BE2C (cell line): ENCODE measurements at regions not wholly inside any gene's neighbourhood (a gene's known extent, or its start where the extent isn't known, plus 50 kb on each side); places are given as distances from the start of the nearest gene placed in this dataset.

Experiments used
- DNase-seq: peaks from one replicate; pipeline ENCODE4 v3.0.0-alpha.2; 2020
- H3K27me3 ChIP-seq: fragments of 250-450 bp; sonication (Bioruptor Pico); 2 replicates; pipeline ENCODE4 v1.5.1; 2020; ENCODE audit warnings: mild to moderate bottlenecking
- H3K36me3 ChIP-seq: fragments of 250-450 bp; sonication (Bioruptor Pico); 2 replicates; pipeline ENCODE4 v1.5.1; 2020; ENCODE audit warnings: mild to moderate bottlenecking
- H3K4me1 ChIP-seq: fragments of 250-450 bp; sonication (Bioruptor Pico); 2 replicates; pipeline ENCODE4 v1.5.1; 2020
- H3K4me3 ChIP-seq: 2 replicates; pipeline ENCODE4 v1.5.1; 2011; ENCODE audit warnings: low read depth, low read length
- H3K9me3 ChIP-seq: fragments of 250-450 bp; sonication (Bioruptor Pico); 2 replicates; pipeline ENCODE4 v1.5.1; 2020
- TF ChIP-seq, protein P1 (sequence below): IDR thresholded peaks from 2 replicates; pipeline ENCODE4 v1.5.1; 2012; ENCODE audit warnings: mild to moderate bottlenecking, low read depth, low read length

- no peak for DNase-seq
- no peaks in the 10 kb centered on the region for H3K9me3 ChIP-seq
- no peak overlapping the region for H3K4me3 ChIP-seq
- H3K4me1 ChIP-seq: no peaks in the 10 kb centered on the region
- H3K36me3 ChIP-seq: no peaks in the 10 kb centered on the region
- H3K27me3 ChIP-seq: no peaks in the 10 kb centered on the region
- TF ChIP-seq, protein P1, sequence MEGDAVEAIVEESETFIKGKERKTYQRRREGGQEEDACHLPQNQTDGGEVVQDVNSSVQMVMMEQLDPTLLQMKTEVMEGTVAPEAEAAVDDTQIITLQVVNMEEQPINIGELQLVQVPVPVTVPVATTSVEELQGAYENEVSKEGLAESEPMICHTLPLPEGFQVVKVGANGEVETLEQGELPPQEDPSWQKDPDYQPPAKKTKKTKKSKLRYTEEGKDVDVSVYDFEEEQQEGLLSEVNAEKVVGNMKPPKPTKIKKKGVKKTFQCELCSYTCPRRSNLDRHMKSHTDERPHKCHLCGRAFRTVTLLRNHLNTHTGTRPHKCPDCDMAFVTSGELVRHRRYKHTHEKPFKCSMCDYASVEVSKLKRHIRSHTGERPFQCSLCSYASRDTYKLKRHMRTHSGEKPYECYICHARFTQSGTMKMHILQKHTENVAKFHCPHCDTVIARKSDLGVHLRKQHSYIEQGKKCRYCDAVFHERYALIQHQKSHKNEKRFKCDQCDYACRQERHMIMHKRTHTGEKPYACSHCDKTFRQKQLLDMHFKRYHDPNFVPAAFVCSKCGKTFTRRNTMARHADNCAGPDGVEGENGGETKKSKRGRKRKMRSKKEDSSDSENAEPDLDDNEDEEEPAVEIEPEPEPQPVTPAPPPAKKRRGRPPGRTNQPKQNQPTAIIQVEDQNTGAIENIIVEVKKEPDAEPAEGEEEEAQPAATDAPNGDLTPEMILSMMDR: no peak
These were observed 213.3 kb upstream of the ADGRL2 start for GRCh38 chr1:81587426-81587825.

- H3K4me3 ChIP-seq: no peak overlapping the region
- TF ChIP-seq, protein P1: no peak
- H3K36me3 ChIP-seq: no peaks in the 10 kb centered on the region
- DNase-seq: no peak
- no peaks in the 10 kb centered on the region for H3K9me3 ChIP-seq
- H3K4me1 ChIP-seq: no peaks in the 10 kb centered on the region
- H3K27me3 ChIP-seq: no peaks in the 10 kb centered on the region
These were observed 215.4 kb upstream of the ADGRL2 start for GRCh38 chr1:81585371-81585770.

GRCh38 chr1:81584398-81584797, 216.3 kb upstream of the ADGRL2 start:
- no peak for DNase-seq
- H3K4me3 ChIP-seq: no peak overlapping the region
- TF ChIP-seq, protein P1: no peak
- H3K4me1 ChIP-seq: no peaks in the 10 kb centered on the region
- no peaks in the 10 kb centered on the region for H3K9me3 ChIP-seq
- no peaks in the 10 kb centered on the region for H3K27me3 ChIP-seq
- H3K36me3 ChIP-seq: no peaks in the 10 kb centered on the region

- DNase-seq: no peak
- Histone ChIP-seq H3K4me3 (no peak overlapping the region), H3K9me3 (no peaks in the 10 kb centered on the region)
These were observed 216.9 kb upstream of the ADGRL2 start for GRCh38 chr1:81583878-81584277.

DNA sequence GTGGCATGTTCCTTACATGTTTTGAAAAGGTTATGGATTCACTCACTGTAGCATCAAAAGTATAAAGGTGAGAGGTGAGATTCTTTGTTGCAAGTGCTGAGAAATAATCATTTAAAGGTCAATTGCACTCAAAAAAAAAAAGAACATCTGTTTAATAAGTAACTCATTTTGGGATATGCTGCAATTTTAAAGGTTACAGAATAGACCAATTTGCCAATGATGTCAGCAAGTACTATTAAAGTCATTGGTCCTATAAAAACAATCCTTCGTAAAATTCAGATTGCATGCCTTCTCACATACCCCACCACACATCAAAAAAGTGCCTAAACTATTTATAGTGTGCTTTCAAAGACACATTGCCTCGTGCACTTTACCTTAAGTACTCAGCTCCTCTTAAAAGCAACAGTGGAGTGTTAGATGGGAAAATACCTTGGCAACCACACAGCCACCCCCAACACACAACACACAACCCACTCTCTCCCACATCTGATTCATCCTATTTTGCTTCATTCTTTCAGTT, 218.2 kb upstream of the ADGRL2 start:
- H3K27me3 ChIP-seq: no peaks in the 10 kb centered on the region
- no peak overlapping the region for H3K4me3 ChIP-seq
- H3K4me1 ChIP-seq: no peaks in the 10 kb centered on the region
- no peaks in the 10 kb centered on the region for H3K9me3 ChIP-seq
- TF ChIP-seq, protein P1: no peak
- no peaks in the 10 kb centered on the region for H3K36me3 ChIP-seq
- DNase-seq: no peak

More at GRCh38 chr1:81583878-81584277, 216.9 kb upstream of the ADGRL2 start:
- TF ChIP-seq, protein P1: no peak
- Histone ChIP-seq H3K27me3 (no peaks in the 10 kb centered on the region), H3K4me1 (no peaks in the 10 kb centered on the region), H3K36me3 (no peaks in the 10 kb centered on the region)

GRCh38 chr1:81578867-81579266, 221.9 kb upstream of the ADGRL2 start:
- no peaks in the 10 kb centered on the region for H3K27me3 ChIP-seq
- H3K4me1 ChIP-seq: no peaks in the 10 kb centered on the region
- TF ChIP-seq, protein P1: no peak
- no peaks in the 10 kb centered on the region for H3K9me3 ChIP-seq
- no peak for DNase-seq
- no peak overlapping the region for H3K4me3 ChIP-seq
- no peaks in the 10 kb centered on the region for H3K36me3 ChIP-seq
